Islet of Langerhans (tissue), 1 donor: ENCODE measurements at regions not wholly inside any gene's neighbourhood (a gene's known extent, or its start where the extent isn't known, plus 50 kb on each side); places are given as distances from the start of the nearest gene placed in this dataset.
"Not testable (repeated sequence)": the region's sequence is repeated elsewhere in the genome, so short reads cannot be mapped to it uniquely, and the experiment has no call there.

ENCODE experiments used
- FAIRE-seq: peaks from one replicate; lab custom pipeline; 2011; peaks lifted over from hg19 to GRCh38; lab: Jason Lieb, UNC

DNA sequence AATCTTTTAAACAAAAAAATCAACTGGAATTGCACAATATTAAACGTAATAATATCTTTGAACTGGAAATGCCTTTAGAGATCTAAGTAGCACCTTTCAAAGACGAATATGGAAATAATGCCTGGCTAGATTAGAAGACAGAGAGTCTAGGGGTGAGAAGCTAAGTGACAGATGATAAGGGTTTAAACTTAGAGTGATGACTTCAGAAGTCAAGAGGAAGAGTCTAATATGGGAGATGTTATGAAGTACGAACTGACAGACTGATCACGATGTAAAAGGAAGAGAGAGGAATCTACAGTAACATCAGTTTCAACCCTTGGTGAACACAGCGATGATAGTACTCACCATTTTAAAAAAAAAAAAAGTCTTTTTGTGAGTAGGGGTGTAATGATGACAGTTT, 57.9 kb downstream of the HINT1 start:
- FAIRE-seq, result no peak

DNA sequence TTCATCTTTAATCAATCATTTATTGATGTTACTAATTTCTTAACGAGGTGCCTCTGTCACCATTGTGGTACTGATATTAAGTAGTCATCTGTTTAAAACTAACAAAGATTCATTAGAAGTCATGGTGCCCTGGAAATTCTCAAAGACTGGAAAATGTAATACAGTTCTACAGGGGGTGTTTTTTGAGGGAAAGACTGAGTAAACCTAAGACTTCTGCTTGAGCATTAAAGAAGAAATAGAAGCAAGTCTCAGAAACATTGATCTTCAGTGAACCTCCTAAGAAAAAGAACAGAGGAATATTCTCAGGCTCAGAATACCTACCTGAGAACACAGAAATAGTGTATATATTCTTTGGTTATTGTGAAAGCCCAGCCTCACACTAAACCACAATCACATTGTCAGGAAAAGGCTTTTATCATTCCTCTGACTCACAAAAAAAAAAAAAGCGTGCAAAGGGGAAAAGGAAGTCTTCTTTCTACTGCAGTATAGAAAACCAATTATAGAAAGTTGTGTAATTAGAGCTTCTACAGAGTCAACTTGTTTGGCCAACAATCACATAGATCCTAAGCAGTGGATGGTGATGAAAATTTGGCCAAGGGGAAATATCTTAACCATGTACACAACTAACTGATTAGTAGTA, 60.8 kb downstream of the HINT1 start:
- no peak for FAIRE-seq

GRCh38 chr5:131096774-131097710, 68.0 kb downstream of the HINT1 start:
- no peak for FAIRE-seq

- not testable (repeated sequence) for FAIRE-seq
Observed at GRCh38 chr5:131095561-131095960, 69.5 kb downstream of the HINT1 start.

DNA sequence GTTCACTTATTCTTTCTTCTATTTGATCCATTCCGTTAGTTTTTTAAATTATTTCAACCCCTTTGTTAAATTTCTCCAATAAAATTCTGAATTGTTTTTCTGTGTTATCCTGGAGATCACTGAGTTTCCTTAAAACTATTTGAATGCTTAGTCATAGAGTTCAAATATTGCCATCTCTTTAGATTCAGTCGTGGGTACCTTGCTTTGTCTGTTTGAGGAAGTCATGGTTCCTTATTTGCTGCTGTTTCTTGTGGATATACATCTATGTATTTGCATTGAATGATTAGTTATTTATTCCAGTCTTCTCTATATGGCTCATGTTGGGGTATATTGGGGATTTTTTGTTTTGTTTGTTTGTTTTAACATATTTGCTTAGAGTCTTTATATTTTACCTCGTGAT, 80.6 kb downstream of the HINT1 start:
- no peak for FAIRE-seq

DNA sequence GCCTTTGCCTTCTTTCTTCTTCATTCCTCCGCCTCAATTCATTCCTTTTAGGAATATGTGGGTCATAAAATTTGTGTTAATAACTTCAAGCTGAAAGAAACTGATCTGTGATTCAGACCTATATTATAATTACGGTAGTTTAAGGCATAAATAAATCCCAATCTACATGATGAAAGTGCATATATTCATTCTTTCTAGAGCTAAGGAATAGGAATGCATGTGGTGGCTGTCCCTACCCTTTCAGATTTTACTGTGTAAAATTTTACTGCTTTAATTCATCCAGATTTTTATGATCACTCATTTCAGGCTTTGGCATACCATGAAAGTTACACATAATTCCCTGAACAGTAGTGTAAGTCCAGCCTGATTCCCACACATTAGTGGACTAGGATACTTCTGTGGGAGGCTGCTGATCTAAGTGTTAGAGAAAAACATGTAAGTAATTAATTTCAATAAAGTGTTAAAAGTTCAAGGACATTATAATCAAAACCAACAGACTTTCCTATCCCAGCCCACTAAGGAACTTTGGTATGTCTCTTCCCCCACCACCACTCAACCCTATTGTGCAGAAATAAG, 83.1 kb downstream of the HINT1 start:
- FAIRE-seq, result no peak

GRCh38 chr5:131081374-131081773, 83.7 kb downstream of the HINT1 start:
- FAIRE-seq, result no peak

DNA sequence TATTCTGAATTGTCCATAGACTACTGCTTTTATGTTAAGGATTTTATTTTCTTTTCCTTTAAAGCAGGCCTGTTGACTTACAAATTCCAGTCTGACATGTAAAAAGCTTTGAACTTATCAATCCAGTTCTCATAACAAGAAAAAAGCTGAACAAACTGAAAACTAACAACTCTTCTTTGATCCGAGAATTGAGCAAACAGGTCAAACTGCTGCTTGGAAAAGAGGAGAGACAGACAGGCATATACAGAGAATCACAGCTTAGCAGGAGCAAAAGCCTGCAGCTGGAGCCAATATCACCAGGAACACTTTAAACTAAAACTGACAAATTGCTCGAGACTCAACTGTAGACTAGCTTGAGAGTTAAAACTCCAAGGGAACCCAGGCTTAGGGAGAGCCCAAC, 85.8 kb downstream of the HINT1 start:
- FAIRE-seq, result no peak

DNA sequence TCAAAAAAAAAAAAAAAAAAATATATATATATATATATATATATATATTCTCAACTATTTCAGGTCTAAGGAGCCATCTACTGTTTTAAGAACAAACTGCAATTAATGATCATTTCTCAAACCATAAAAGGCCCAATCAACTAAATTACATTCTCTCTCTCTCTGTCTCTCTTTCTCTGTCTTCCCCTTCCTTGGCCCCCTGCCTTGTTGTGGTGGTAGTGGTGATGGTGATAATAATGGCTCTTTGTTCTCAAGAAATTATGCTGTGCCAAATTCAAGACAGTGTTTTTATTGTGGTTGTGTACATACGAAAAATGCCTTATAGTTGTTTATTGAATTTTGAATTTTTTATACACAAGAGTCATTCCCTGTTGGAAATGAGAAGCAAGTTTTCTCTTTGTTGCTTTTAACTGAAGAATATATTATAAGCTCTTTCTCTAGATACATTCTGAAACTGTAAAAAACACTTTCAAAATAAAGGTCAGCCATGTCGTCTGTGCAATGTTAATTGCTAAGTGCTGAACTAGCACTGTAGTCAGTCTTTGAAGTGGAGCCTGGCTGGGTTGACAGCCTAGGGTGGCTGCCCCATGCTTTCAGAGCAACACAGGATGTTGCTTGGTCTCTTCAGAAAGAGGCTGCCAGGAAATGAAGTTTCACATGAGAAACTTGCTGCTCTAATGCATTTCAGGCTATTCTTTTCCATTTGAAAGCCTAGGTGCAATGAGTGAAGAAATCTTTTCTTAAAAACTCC, 96.0 kb downstream of the HINT1 start:
- no peak for FAIRE-seq

GRCh38 chr5:131068076-131068475, 97.0 kb downstream of the HINT1 start:
- FAIRE-seq, result no peak

- FAIRE-seq, result no peak
Observed at GRCh38 chr5:131067636-131068035, 97.4 kb downstream of the HINT1 start.

GRCh38 chr5:131064669-131065371, 100.2 kb downstream of the HINT1 start:
- no peak for FAIRE-seq

- FAIRE-seq, result no peak
Observed at GRCh38 chr5:131042021-131042789, 122.9 kb downstream of the HINT1 start.

GRCh38 chr5:131023498-131023865, 141.6 kb downstream of the HINT1 start:
- no peak for FAIRE-seq

DNA sequence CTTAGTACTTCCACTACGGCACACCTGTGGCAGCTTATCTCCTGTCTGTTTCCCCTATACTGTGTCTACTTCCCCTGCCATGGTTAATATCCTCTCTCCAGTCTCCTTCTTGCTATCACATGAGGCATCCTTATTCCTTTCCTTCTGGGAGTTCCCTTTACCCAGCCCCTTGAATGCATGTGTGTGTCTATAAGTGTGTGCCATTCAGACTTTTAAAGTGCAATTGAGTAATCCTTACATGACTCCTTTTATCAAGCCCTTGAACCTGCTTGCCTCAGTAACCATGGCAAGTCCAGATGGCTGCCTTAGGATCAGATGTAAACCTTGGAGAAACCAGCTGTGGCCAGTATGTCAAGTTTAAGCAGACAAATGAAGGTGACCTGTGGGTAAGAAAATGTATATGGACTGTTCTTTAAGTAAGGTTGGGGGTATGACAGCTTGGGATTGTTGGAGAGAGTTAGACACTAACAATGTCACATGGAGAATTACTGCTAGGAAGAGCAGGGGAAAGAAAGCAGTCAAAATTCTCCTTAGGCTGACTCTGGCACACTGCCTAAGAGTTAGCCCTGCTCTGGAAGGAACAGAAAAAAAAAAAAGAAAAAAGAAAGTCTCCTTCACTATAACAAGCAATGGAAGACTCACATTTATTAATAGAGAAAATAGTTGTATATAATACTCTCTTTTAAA, 142.1 kb downstream of the HINT1 start:
- no peak for FAIRE-seq

DNA sequence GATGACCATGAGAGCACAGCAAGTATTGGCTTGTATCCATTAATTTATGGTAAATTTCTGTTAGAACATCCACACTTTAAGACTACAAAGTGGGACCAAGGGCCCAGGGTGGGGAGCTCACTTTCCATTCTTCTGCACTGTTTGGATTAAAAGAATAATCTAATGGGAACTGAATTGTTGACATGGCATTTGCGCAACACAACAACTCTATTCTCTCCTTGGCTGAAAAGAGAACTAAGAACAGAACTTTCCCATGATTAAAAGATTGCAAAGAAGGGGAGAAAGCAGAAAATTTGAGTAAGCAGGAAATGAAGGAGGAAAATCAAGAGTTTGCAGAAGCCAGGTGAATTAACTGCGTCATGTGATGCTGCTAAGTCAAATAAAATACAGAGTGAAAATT, 143.4 kb downstream of the HINT1 start:
- FAIRE-seq, result no peak

DNA sequence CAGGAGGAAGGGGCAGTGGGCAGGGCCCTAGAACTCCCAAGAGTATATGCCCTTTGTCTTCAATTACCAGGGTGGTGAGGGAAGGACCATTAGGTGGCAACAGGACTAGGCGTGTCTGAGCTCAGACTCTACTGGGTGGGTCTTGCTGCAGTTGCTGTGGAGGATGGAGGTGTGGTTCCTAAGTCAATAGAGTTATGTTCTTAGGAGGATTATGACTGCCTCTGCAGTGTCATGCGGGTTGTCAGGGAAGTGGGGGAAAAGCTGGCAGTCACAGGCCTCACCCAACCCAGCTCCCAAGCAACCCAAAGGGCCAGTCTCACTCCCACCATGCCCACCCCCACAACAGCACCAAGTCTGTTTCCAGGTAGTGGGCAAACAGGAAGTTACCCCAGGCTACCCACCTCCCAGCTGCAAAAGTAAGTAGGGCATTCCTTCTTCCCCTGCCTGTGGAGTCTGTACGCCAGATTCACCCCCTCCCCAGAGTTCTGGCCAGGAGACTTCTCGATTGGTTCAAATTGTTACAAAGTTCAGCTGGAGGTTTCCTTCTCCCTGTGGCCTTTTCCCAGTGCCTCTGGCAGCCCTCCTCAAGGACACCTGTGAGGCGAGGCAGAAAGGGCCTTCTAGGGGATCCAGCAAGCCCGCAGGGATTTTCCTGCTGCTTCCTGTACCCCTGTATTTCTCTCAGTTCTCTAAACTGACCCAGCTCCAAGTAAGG, 145.3 kb downstream of the HINT1 start:
- FAIRE-seq, result no peak

- no peak for FAIRE-seq
Observed at GRCh38 chr5:131019111-131019510, 145.9 kb downstream of the HINT1 start.

DNA sequence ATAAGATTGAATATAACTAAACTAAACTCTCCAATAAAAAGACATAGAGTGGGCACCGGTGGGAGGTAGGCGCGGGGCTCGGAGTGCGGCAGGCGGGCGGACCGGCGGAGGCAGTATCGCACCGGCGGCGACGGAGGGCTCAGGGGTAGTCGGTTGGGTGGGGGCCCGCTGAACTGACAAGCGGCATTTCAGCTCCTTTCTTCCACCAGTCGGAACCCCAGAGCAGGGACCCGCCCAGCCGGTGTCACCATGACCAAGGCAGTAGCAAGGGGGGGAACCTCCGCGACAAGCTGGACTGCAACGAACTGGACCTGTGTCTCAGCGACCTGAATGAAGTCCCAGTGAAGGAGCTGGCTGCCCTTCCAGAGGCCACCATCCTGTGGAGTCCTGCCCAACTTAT, 156.7 kb downstream of the HINT1 start:
- FAIRE-seq, result no peak
